H1 (cell line): ENCODE measurements at regions not wholly inside any gene's neighbourhood (a gene's known extent, or its start where the extent isn't known, plus 50 kb on each side); places are given as distances from the start of the nearest gene placed in this dataset.

Source experiments
- EGR1 ChIP-seq: IDR thresholded peaks from 2 replicates; pipeline ENCODE4 v1.6.1; 2011; ENCODE audit warnings: low read depth, low read length, borderline replicate concordance
- TBP ChIP-seq: IDR thresholded peaks from 2 replicates; pipeline ENCODE4 v1.6.1; 2011; ENCODE audit warnings: low read depth, low read length, improper control_type of control experiment

- TF ChIP-seq TBP = no peak
- no peak for TF ChIP-seq EGR1
These were observed 562.8 kb upstream of the IGFBP7 start (continued) for GRCh38 chr4:57672846-57673433.
